Progenitor cell of endocrine pancreas (in vitro differentiated cells): ENCODE measurements at regions not wholly inside any gene's neighbourhood (a gene's known extent, or its start where the extent isn't known, plus 50 kb on each side); places are given as distances from the start of the nearest gene placed in this dataset.

Source experiments
- DNase-seq: peaks from one replicate; pipeline ENCODE4 v3.0.0; 2021; ENCODE audit warnings: low spot score; ENCODE audit not compliant: unreplicated experiment
- H3K27ac Mint-ChIP-seq: 2 replicates; pipeline ENCODE4 v1.8.0; 2021; ENCODE audit warnings: mild to moderate bottlenecking, moderate library complexity, mixed read lengths
- H3K27me3 Mint-ChIP-seq: 2 replicates; pipeline ENCODE4 v1.8.0; 2021; ENCODE audit warnings: mixed read lengths
- H3K36me3 Mint-ChIP-seq: 2 replicates; pipeline ENCODE4 v1.8.0; 2022; ENCODE audit warnings: mixed read lengths; ENCODE audit not compliant: insufficient read depth
- H3K4me1 Mint-ChIP-seq: 2 replicates; pipeline ENCODE4 v1.8.0; 2021; ENCODE audit warnings: low read depth, mixed read lengths
- H3K4me3 Mint-ChIP-seq: 2 replicates; pipeline ENCODE4 v1.8.0; 2021; ENCODE audit warnings: low read depth, mild to moderate bottlenecking, moderate library complexity, mixed read lengths
- H3K9me3 Mint-ChIP-seq: 2 replicates; pipeline ENCODE4 v1.8.0; 2021; ENCODE audit warnings: low read depth, mixed read lengths
- TF ChIP-seq, protein P1 (sequence below): fragments of 200-600 bp; sonication (generic); IDR thresholded peaks from one replicate; pipeline ENCODE4 v1.5.0; 2021; ENCODE audit warnings: antibody characterized with exemption, mild to moderate bottlenecking; ENCODE audit not compliant: unreplicated experiment

DNA sequence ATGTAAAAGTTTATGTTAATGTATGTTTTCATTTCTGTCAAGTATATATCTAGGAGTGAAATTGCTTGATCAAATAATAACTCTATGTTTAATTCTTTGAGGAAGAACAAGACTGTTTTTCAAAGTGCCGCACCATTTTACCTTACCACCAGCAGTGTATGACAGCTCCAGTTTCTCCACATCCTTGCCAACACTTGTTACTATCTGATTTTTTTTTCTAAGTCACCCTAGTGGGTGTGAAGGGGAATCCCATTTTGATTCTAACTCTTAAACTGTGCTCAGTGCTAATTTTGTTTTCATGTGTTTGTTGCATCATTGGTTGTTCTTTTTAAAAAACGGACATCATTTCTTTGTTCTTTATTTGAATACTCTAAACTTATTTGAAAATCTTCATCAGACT, 120.2 kb upstream of the CDK6 start:
- H3K4me3 Mint-ChIP-seq = no peak overlapping the region
- TF ChIP-seq, protein P1, sequence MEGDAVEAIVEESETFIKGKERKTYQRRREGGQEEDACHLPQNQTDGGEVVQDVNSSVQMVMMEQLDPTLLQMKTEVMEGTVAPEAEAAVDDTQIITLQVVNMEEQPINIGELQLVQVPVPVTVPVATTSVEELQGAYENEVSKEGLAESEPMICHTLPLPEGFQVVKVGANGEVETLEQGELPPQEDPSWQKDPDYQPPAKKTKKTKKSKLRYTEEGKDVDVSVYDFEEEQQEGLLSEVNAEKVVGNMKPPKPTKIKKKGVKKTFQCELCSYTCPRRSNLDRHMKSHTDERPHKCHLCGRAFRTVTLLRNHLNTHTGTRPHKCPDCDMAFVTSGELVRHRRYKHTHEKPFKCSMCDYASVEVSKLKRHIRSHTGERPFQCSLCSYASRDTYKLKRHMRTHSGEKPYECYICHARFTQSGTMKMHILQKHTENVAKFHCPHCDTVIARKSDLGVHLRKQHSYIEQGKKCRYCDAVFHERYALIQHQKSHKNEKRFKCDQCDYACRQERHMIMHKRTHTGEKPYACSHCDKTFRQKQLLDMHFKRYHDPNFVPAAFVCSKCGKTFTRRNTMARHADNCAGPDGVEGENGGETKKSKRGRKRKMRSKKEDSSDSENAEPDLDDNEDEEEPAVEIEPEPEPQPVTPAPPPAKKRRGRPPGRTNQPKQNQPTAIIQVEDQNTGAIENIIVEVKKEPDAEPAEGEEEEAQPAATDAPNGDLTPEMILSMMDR = no peak
- H3K36me3 Mint-ChIP-seq = no peaks in the 10 kb centered on the region
- H3K27ac Mint-ChIP-seq = no peak overlapping the region
- peaks cover 20% of the 10 kb centered on the region for H3K9me3 Mint-ChIP-seq
- H3K4me1 Mint-ChIP-seq = no peaks in the 10 kb centered on the region
- DNase-seq = no peak
- H3K27me3 Mint-ChIP-seq = no peaks in the 10 kb centered on the region

DNA sequence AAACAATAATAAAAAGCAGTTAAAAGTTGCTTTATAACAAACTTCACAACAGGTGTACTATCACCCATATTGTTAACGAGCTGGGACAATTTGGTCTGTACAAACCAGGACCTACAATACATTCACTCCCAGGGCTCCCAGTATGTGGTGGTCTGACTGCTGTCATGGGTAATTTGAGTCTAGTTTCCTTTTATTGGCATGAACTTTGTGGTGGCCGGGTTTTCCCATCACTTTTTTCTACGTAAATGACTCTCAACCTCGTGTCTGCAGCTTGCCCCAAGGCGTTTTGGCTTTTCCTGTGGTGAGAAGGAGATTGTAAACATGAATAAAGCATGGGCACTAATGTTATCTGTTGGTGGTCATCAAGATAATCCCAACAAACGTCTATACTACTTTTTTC, 118.7 kb upstream of the CDK6 start:
- TF ChIP-seq, protein P1 = no peak
- no peak for DNase-seq
- Mint-ChIP-seq H3K4me1 (no peaks in the 10 kb centered on the region), H3K36me3 (no peaks in the 10 kb centered on the region), H3K27ac (no peak overlapping the region), H3K9me3 (peaks cover 15% of the 10 kb centered on the region), H3K27me3 (no peaks in the 10 kb centered on the region), H3K4me3 (no peak overlapping the region)

DNA sequence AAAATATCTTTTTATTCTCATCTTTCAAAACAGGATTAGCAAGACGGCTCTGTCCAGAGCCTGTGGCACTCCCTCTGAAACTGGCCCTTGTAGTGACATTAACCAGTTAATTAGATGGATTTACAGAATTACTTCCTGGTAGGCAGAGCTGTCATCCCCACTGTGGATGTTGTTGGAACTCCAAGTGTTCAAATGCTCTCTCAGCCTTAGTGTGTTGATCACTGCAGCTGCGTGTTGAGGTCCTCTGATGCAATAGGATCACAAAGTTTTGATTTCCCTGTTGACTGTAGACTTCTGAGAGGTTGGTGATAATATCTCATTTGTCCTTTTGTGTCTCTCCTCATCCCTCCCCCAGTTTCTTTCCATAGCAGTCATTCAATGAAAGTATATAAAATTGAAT, 117.3 kb upstream of the CDK6 start:
- no peaks in the 10 kb centered on the region for H3K4me1 Mint-ChIP-seq
- H3K9me3 Mint-ChIP-seq = peaks cover 11% of the 10 kb centered on the region
- no peak overlapping the region for H3K4me3 Mint-ChIP-seq
- TF ChIP-seq, protein P1 = no peak
- H3K36me3 Mint-ChIP-seq = no peaks in the 10 kb centered on the region
- no peaks in the 10 kb centered on the region for H3K27me3 Mint-ChIP-seq
- no peak for DNase-seq
- no peak overlapping the region for H3K27ac Mint-ChIP-seq

DNA sequence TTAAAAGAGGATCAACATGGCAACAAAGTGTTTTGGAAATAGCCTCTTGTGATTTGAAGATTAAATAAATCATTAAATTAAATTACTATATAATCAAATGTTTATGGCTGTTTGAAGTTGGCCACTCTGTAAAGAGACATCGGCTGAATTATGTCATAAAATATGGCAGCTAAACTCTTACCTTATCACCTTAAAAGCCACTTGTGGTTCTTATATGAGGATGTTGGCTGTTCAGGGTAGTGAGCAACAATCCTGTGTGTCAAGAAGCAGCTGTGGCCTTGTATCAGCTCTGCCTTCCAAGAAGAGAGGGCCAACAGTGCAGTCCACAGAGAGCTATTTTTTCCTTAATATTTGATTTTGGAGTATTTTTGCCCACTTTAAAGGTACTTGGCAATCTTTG, 113.4 kb upstream of the CDK6 start:
- DNase-seq = no peak
- Mint-ChIP-seq H3K27ac (no peak overlapping the region), H3K27me3 (peaks cover 3% of the 10 kb centered on the region), H3K4me1 (no peaks in the 10 kb centered on the region), H3K4me3 (no peak overlapping the region), H3K36me3 (no peaks in the 10 kb centered on the region), H3K9me3 (no peaks in the 10 kb centered on the region)
- TF ChIP-seq, protein P1 = no peak

DNA sequence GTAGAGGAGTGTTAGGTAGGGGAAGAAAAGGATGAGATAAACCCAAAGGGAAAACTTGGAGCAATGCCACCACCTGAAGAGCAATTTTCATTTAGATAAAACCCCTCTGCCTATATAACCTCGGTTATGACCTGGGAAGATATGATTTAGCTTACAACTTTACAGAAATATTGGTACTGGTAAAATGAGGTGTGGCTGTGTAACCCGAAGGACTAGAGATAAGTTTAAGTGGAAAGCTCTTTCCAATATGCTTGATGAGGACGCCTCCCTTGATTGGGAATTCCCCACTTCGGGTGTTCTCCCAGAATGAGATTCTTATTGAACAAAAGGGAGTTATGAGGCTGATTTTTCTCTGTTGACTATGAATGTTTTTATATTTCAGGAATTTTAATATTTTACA, 109.5 kb upstream of the CDK6 start:
- Mint-ChIP-seq H3K36me3 (no peaks in the 10 kb centered on the region), H3K27me3 (peaks cover 3% of the 10 kb centered on the region), H3K9me3 (no peaks in the 10 kb centered on the region), H3K4me1 (no peaks in the 10 kb centered on the region), H3K4me3 (no peak overlapping the region), H3K27ac (no peak overlapping the region)
- no peak for DNase-seq
- TF ChIP-seq, protein P1 = no peak
